ENCODE measurements at regions not wholly inside any gene's neighbourhood (a gene's known extent, or its start where the extent isn't known, plus 50 kb on each side); places are given as distances from the start of the nearest gene placed in this dataset.

DNA sequence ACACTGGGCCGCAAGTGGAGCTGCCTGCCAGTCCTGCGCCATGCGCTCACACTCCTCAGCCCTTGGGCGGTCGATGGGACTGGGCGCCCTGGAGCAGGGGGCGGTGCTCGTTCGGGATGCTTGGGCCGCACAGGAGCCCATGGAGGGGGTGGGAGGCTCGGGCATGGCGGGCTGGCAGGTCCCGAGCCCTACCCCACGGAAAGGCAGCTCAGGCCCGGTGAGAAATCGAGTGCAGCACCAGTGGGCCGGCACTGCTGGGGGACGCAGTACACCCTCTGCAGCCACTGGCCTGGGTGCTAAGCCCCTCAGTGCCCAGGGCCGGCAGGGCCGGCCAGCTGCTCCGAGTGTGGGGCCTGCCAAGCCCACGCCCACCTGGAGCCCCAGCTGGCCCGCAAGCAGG lies 328.7 kb upstream of the LRRC4C start:
- TF ChIP-seq, protein P1, sequence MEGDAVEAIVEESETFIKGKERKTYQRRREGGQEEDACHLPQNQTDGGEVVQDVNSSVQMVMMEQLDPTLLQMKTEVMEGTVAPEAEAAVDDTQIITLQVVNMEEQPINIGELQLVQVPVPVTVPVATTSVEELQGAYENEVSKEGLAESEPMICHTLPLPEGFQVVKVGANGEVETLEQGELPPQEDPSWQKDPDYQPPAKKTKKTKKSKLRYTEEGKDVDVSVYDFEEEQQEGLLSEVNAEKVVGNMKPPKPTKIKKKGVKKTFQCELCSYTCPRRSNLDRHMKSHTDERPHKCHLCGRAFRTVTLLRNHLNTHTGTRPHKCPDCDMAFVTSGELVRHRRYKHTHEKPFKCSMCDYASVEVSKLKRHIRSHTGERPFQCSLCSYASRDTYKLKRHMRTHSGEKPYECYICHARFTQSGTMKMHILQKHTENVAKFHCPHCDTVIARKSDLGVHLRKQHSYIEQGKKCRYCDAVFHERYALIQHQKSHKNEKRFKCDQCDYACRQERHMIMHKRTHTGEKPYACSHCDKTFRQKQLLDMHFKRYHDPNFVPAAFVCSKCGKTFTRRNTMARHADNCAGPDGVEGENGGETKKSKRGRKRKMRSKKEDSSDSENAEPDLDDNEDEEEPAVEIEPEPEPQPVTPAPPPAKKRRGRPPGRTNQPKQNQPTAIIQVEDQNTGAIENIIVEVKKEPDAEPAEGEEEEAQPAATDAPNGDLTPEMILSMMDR (IDR thresholded peaks at IDR 0.05): no peak
- TF ChIP-seq POLR2A (IDR thresholded peaks at IDR 0.05) (no peak), EP300 (IDR thresholded peaks at IDR 0.05) (no peak)
- Histone ChIP-seq H3K4me1 (no peaks in the 10 kb centered on the region), H3K27me3 (no peaks in the 10 kb centered on the region), H3K36me3 (no peaks in the 10 kb centered on the region), H3K27ac (no peak overlapping the region), H3K4me3 (no peak overlapping the region), H3K9me3 (peaks cover 0 to 18% (median 0%) of the 10 kb centered on the region in 4 donors)
- no peak for DNase-seq (ENCODE audit: low spot score in 2 of 2)
- WGBS, 2 donors: 92 to 100% methylated on average over 3 to 22 of the region's 23 CpGs

DNA sequence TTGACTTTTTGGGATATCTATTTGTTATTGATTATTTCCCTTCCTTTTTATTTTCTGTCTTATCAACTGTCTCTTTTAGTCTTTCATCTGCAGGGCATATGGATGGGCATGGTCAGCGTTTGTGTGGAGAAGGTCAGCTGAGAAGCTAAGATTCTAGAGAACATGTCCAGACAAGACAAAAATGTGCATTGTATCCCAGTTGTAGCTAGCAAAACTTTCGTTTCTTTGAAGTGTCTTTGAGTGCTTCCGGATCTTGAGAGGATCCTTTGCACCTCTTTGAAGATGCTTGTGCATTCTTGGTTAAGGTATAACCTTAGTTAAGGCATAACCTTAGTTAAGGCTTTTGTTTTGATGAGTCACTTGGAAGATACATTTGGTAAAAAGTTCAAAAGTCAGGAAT lies 329.9 kb upstream of the LRRC4C start:
- DNase-seq (ENCODE audit: low spot score in 2 of 2): no peak
- Histone ChIP-seq H3K27me3 (no peaks in the 10 kb centered on the region), H3K27ac (no peak overlapping the region), H3K9me3 (peaks cover 0 to 18% (median 0%) of the 10 kb centered on the region in 4 donors), H3K4me1 (no peaks in the 10 kb centered on the region), H3K36me3 (no peaks in the 10 kb centered on the region), H3K4me3 (no peak overlapping the region)
- no peak for TF ChIP-seq EP300 (IDR thresholded peaks at IDR 0.05)
- TF ChIP-seq, protein P1 (IDR thresholded peaks at IDR 0.05): no peak
- no peak for TF ChIP-seq POLR2A (IDR thresholded peaks at IDR 0.05)
- WGBS, 2 donors: 80 to 82% methylated on average over 3 of the region's 3 CpGs

DNA sequence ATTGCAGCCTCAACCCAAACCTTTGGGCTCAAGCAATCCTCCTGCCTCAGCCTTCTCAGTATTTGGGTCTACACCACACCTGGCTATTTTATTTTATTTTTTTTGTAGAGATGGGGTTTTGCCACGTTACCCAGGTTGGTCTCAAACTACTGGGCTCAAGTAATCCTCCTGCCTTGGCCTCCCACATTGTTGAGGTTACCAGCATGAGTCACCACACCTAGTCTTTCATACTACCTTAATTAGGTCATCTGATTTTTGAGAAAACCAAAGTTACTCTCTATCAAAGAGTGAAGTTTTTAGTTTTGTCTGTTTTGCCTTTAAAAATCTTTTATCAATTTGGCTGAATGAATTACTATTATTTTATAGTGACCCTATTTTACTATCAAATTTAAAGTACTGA lies 335.6 kb upstream of the LRRC4C start:
- Histone ChIP-seq H3K27me3 (no peaks in the 10 kb centered on the region), H3K4me1 (no peaks in the 10 kb centered on the region), H3K4me3 (no peak overlapping the region), H3K27ac (no peak overlapping the region), H3K36me3 (no peaks in the 10 kb centered on the region), H3K9me3 (peaks cover 0 to 10% (median 0%) of the 10 kb centered on the region in 4 donors)
- TF ChIP-seq EP300 (IDR thresholded peaks at IDR 0.05): no peak
- TF ChIP-seq POLR2A (IDR thresholded peaks at IDR 0.05): no peak
- TF ChIP-seq, protein P1 (IDR thresholded peaks at IDR 0.05): no peak
- DNase-seq (ENCODE audit: low spot score in 2 of 2): no peak
- 60 to 79% methylated on average over 1 of the region's 1 CpG for WGBS, 2 donors

DNA sequence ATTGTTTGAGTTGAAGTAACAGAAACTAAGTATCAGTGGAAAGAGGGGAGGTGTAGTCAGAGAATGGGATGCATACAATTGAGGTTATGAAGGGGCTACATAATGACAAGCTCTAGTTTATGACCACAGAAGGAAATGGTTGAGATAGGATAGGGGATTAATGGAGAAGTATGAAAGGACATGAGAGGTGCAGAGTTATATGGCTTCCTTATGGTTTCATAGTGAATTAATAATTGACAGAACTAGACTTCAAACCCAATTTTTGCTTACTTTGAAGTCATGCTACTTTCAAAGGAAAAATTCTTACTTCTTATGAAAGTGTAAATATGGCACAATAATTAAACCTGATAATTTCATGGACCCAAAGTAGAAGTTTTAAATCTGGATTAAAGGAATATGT lies 340.3 kb upstream of the LRRC4C start:
- no peaks in the 10 kb centered on the region for H3K36me3 ChIP-seq
- TF ChIP-seq POLR2A (IDR thresholded peaks at IDR 0.05) (no peak), EP300 (IDR thresholded peaks at IDR 0.05) (no peak)
- TF ChIP-seq, protein P1 (IDR thresholded peaks at IDR 0.05): no peak
- no peak overlapping the region for H3K4me3 ChIP-seq
- no peak for DNase-seq (ENCODE audit: low spot score in 2 of 2)
- no peaks in the 10 kb centered on the region for H3K9me3 ChIP-seq
- no peak overlapping the region for H3K27ac ChIP-seq
- H3K4me1 ChIP-seq: no peaks in the 10 kb centered on the region
- no peaks in the 10 kb centered on the region for H3K27me3 ChIP-seq

DNA sequence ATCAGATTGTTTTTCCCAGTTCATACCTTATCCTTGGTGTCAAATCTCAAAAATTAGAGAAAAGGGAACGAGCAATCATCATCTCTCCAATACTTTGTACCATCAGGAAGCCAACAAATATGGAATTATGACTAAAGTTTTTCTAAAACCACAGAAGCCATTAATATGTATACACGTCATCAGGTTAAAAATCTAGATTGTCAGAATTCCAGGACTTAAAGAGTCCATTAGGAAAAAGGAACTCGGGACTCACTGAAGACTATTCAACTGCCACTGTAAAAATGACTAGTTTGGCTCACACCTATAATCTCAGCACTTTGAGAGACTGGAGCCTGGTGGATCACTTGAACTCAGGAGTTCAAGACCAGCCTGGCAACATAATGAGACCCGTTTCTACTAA lies 344.4 kb upstream of the LRRC4C start:
- Histone ChIP-seq H3K9me3 (no peaks in the 10 kb centered on the region), H3K27ac (no peak overlapping the region), H3K36me3 (no peaks in the 10 kb centered on the region), H3K4me1 (no peaks in the 10 kb centered on the region), H3K27me3 (no peaks in the 10 kb centered on the region), H3K4me3 (no peak overlapping the region)
- DNase-seq (ENCODE audit: low spot score in 2 of 2): no peak
- WGBS, 2 donors: 72 to 77% methylated on average over 4 of the region's 4 CpGs
- TF ChIP-seq, protein P1 (IDR thresholded peaks at IDR 0.05): no peak
